ENCODE measurements at regions not wholly inside any gene's neighbourhood (a gene's known extent, or its start where the extent isn't known, plus 50 kb on each side); places are given as distances from the start of the nearest gene placed in this dataset.

DNA sequence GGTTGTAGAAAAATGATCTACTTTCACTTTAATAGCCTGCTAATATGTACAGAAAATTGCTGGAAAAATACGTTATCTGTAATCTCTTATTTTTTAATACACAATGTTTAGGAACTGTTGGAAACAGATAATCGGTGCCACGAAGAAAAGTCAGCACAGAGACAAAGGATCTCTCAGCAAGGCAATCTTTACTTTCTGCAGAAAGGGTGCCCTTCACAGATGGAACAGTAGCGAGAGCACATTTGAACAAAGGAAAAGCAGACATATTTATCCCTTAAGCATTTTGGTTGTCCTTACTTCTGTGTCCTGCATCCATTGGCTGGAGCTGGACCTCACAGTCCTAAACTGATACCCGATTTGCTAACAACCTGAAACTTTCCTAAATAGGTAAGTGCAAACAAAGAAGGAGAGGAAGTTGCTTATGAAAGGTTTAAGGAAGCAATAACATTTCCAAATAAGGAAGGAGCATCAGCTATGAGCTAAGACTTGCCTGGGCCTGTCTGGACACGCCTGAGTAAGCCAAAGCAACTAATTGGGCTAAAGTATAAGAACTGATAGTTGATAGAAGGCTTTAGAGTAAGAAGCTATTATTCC lies 640.0 kb downstream of the SH2D4B start:
- H3K27me3 ChIP-seq (ENCODE audit: insufficient read depth, low read depth): no peaks in the 10 kb centered on the region
- H3K9me2 ChIP-seq (ENCODE audit: insufficient read depth): no peaks in the 10 kb centered on the region
- intact Hi-C loops (cut with micrococcal nuclease; ENCODE audit: unreplicated experiment): no loop called here
- H2AFZ ChIP-seq: no peak overlapping the region
- H3K9me3 ChIP-seq (ENCODE audit: insufficient read depth, low read depth): no peaks in the 10 kb centered on the region
- H3K4me2 ChIP-seq: no peak overlapping the region
- POLR2A ChIA-PET (ENCODE audit: unreplicated experiment): no interaction called here
- H3K27ac ChIP-seq: no peak overlapping the region
- no peak for DNase-seq
- no TSS peak for BruUV-seq (replicated peaks)
- CTCF ChIA-PET: no interaction called here
- H3K36me3 ChIP-seq (ENCODE audit: low read depth): no peaks in the 10 kb centered on the region
- H3K79me2 ChIP-seq (ENCODE audit: low read depth): no peaks in the 10 kb centered on the region
- H4K20me1 ChIP-seq (ENCODE audit: insufficient read depth): no peaks in the 10 kb centered on the region; the same call in 1 of the 2 replicates
- no peak for TF ChIP-seq EZH2 (IDR thresholded peaks at IDR 0.05; ENCODE audit: low read depth)
- TF ChIP-seq, protein P1, sequence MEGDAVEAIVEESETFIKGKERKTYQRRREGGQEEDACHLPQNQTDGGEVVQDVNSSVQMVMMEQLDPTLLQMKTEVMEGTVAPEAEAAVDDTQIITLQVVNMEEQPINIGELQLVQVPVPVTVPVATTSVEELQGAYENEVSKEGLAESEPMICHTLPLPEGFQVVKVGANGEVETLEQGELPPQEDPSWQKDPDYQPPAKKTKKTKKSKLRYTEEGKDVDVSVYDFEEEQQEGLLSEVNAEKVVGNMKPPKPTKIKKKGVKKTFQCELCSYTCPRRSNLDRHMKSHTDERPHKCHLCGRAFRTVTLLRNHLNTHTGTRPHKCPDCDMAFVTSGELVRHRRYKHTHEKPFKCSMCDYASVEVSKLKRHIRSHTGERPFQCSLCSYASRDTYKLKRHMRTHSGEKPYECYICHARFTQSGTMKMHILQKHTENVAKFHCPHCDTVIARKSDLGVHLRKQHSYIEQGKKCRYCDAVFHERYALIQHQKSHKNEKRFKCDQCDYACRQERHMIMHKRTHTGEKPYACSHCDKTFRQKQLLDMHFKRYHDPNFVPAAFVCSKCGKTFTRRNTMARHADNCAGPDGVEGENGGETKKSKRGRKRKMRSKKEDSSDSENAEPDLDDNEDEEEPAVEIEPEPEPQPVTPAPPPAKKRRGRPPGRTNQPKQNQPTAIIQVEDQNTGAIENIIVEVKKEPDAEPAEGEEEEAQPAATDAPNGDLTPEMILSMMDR (conservative IDR thresholded peaks at IDR 0.05): no peak
- no peaks in the 10 kb centered on the region for H3F3A ChIP-seq (ENCODE audit: insufficient read depth, low read depth)
- H3K4me3 ChIP-seq: no peak overlapping the region
- H3K4me1 ChIP-seq (replicated peaks; ENCODE audit: insufficient read depth): no peaks in the 10 kb centered on the region

DNA sequence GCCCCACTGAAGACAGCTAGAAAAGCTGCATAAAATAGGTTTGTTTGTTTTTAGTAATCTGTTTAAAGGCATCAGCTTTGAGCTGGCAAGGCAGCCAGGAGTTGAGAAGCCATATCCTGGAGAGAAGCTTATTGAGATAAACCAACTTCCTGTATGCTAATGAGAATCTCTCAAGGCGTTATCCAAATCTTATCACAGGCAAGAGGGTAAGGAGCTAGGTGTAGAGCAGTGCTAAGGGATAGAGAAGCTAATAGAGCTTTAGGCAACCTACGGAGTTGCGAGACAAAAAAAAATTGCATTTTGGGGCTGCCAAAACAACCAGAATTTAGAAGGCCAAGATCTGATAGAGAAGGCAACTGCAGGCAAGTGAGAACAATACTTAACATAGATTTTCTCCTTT lies 641.6 kb downstream of the SH2D4B start:
- CTCF ChIA-PET: interaction anchor here (0.7 kb wide), 1 partner anchor 25 kb away, joined by 3 read pairs; no protein-coding TSS in a partner anchor
- no TSS peak for BruUV-seq (replicated peaks)
- POLR2A ChIA-PET (ENCODE audit: unreplicated experiment): no interaction called here

DNA sequence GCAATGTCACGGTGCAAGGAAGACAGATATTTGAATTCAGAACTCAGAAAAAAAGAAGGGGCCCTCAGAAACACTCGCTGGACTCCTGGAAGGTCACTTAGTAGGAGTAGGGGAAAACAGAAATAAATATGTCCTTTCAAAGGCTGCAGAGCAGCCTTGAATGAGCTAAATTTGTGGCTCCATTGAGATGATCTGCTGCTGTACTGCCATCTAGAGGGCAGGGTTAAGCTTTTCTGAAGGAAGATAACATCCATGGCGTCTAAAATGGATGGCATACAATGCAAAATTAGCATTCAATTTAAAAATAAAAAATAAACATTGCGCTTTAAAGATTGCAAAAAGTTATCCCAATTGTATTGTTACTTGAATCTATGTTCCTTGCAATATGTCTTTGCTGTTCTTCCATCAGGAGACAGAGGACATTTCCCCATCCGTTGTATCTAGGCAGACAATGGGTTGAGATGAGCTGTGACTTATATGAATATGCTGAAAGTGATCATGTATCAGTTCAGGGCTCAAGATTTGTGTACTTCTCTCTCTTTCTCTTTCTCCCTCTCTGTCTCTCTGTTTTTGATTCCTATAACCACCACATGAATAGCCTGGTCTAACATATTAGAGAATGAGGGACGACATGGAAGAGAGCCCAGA lies 642.2 kb downstream of the SH2D4B start:
- Histone ChIP-seq H3K79me2 (ENCODE audit: low read depth) (no peaks in the 10 kb centered on the region), H3K4me2 (no peak overlapping the region), H3K27me3 (ENCODE audit: insufficient read depth, low read depth) (no peaks in the 10 kb centered on the region), H3K9me3 (ENCODE audit: insufficient read depth, low read depth) (no peaks in the 10 kb centered on the region), H3K36me3 (ENCODE audit: low read depth) (no peaks in the 10 kb centered on the region), H4K20me1 (ENCODE audit: insufficient read depth) (no peaks in the 10 kb centered on the region), H2AFZ (no peak overlapping the region), H3F3A (ENCODE audit: insufficient read depth, low read depth) (no peaks in the 10 kb centered on the region), H3K27ac (no peak overlapping the region), H3K4me3 (no peak overlapping the region), H3K9me2 (ENCODE audit: insufficient read depth) (no peaks in the 10 kb centered on the region), H3K4me1 (replicated peaks; ENCODE audit: insufficient read depth) (no peaks in the 10 kb centered on the region)
- CTCF ChIA-PET: interaction anchor here (0.7 kb wide), 1 partner anchor 24 kb away, joined by 3 read pairs; no protein-coding TSS in a partner anchor
- POLR2A ChIA-PET (ENCODE audit: unreplicated experiment): interaction anchor here (0.5 kb wide), 1 partner anchor 772 kb away, joined by 9 read pairs; the partner anchor contains the start of gene PRXL2A
- intact Hi-C loops (cut with micrococcal nuclease; ENCODE audit: unreplicated experiment): no loop called here
- BruUV-seq (replicated peaks): no TSS peak
- TF ChIP-seq, protein P1 (conservative IDR thresholded peaks at IDR 0.05): peak; percentile 66
- no peak for TF ChIP-seq EZH2 (IDR thresholded peaks at IDR 0.05; ENCODE audit: low read depth)
- DNase-seq: no peak

More for the DNA sequence above, 641.6 kb downstream of the SH2D4B start:
- TF ChIP-seq, protein P1 (conservative IDR thresholded peaks at IDR 0.05): no peak
- no peak for TF ChIP-seq EZH2 (IDR thresholded peaks at IDR 0.05; ENCODE audit: low read depth)
- Histone ChIP-seq H3F3A (ENCODE audit: insufficient read depth, low read depth) (no peaks in the 10 kb centered on the region), H2AFZ (no peak overlapping the region), H3K79me2 (ENCODE audit: low read depth) (no peaks in the 10 kb centered on the region), H3K9me2 (ENCODE audit: insufficient read depth) (no peaks in the 10 kb centered on the region), H3K27me3 (ENCODE audit: insufficient read depth, low read depth) (no peaks in the 10 kb centered on the region), H3K4me3 (no peak overlapping the region), H3K27ac (no peak overlapping the region), H3K4me2 (no peak overlapping the region), H3K36me3 (ENCODE audit: low read depth) (no peaks in the 10 kb centered on the region), H3K9me3 (ENCODE audit: insufficient read depth, low read depth) (no peaks in the 10 kb centered on the region), H3K4me1 (replicated peaks; ENCODE audit: insufficient read depth) (no peaks in the 10 kb centered on the region), H4K20me1 (ENCODE audit: insufficient read depth) (no peaks in the 10 kb centered on the region)
- DNase-seq: no peak
- intact Hi-C loops (cut with micrococcal nuclease; ENCODE audit: unreplicated experiment): no loop called here
